GM23338 (cell line): ENCODE measurements at regions not wholly inside any gene's neighbourhood (a gene's known extent, or its start where the extent isn't known, plus 50 kb on each side); places are given as distances from the start of the nearest gene placed in this dataset.

Experiments
- CREB1 ChIP-seq: fragments of 250-450 bp; sonication (Bioruptor Pico); IDR thresholded peaks from 2 replicates; pipeline ENCODE4 v1.5.0; 2020; ENCODE audit warnings: low read depth, mild to moderate bottlenecking, moderate library complexity
- CTCF ChIP-seq, 2 experiments: fragments of 200-600 bp in 1 of 2; sonication (generic) in 1 of 2; conservative IDR thresholded peaks; 2 replicates each; pipeline versions ENCODE4 v1.5.1 to v1.6.1; 2016 to 2017; ENCODE audit warnings: antibody characterized with exemption in 2 of 2, low read depth in 2 of 2, mild to moderate bottlenecking in 2 of 2, moderate library complexity in 1 of 2
- ETS1 ChIP-seq: IDR thresholded peaks from 2 replicates; pipeline ENCODE4 v1.6.1; 2016; ENCODE audit warnings: antibody characterized with exemption
- EZH2 ChIP-seq: fragments of 200-600 bp; sonication (generic); IDR thresholded peaks from one replicate; pipeline ENCODE4 v1.8.0; 2017; ENCODE audit warnings: antibody characterized with exemption, mild to moderate bottlenecking, low read depth; ENCODE audit not compliant: unreplicated experiment
- EZH2phosphoT487 ChIP-seq: fragments of 200-600 bp; sonication (generic); IDR thresholded peaks from one replicate; pipeline ENCODE4 v1.8.1; 2018; ENCODE audit warnings: antibody characterized with exemption; ENCODE audit not compliant: unreplicated experiment
- JUNB ChIP-seq: IDR thresholded peaks from one replicate; pipeline ENCODE4 v1.6.1; 2016; ENCODE audit warnings: antibody characterized with exemption; ENCODE audit not compliant: unreplicated experiment
- POLR2AphosphoS5 ChIP-seq: IDR thresholded peaks from 2 replicates; pipeline ENCODE4 v1.6.1; 2016; ENCODE audit warnings: antibody characterized with exemption, low read depth
- REST ChIP-seq: IDR thresholded peaks from one replicate; pipeline ENCODE4 v1.6.1; 2018; ENCODE audit warnings: antibody characterized with exemption; ENCODE audit not compliant: unreplicated experiment
- STAT1 ChIP-seq: IDR thresholded peaks from one replicate; pipeline ENCODE4 v1.6.1; 2016; ENCODE audit warnings: antibody characterized with exemption; ENCODE audit not compliant: unreplicated experiment
- ZNF114 ChIP-seq: fragments of 250-450 bp; sonication (Bioruptor Pico); IDR thresholded peaks from 2 replicates; pipeline ENCODE4 v1.5.0; 2020; ENCODE audit warnings: mild to moderate bottlenecking, moderate library complexity

- TF ChIP-seq CTCF (conservative IDR thresholded peaks at IDR 0.05; ENCODE audit: low read depth in 2 of 2) (no peak), EZH2 (no peak), POLR2AphosphoS5 (no peak), ZNF114 (CRISPR knock-in tag) (no peak), EZH2phosphoT487 (no peak), CREB1 (CRISPR knock-in tag) (no peak), JUNB (no peak), REST (no peak), STAT1 (no peak), ETS1 (no peak)
Observed at GRCh38 chr1:234770924-234771540, 161.1 kb upstream of the IRF2BP2 start.
